Fibroblast of lung (primary cell): ENCODE measurements at regions not wholly inside any gene's neighbourhood (a gene's known extent, or its start where the extent isn't known, plus 50 kb on each side); places are given as distances from the start of the nearest gene placed in this dataset.

Source experiments
- EZH2 ChIP-seq: IDR thresholded peaks from 2 replicates; pipeline ENCODE4 v1.5.1; 2012; ENCODE audit warnings: low read length, control low read depth, mild to moderate bottlenecking; ENCODE audit errors: missing control alignments
- TF ChIP-seq, protein P1 (sequence below), 2 donors: IDR thresholded peaks in 1 of 2; conservative IDR thresholded peaks in 1 of 2; 1 replicate in 1 of 2; 2 replicates in 1 of 2; pipeline ENCODE4 v1.5.1; 2011 to 2012; ENCODE audit warnings: low read length in 2 of 2, control low read depth in 1 of 2, inconsistent platforms in 1 of 2, low read depth in 1 of 2, mild to moderate bottlenecking in 1 of 2

DNA sequence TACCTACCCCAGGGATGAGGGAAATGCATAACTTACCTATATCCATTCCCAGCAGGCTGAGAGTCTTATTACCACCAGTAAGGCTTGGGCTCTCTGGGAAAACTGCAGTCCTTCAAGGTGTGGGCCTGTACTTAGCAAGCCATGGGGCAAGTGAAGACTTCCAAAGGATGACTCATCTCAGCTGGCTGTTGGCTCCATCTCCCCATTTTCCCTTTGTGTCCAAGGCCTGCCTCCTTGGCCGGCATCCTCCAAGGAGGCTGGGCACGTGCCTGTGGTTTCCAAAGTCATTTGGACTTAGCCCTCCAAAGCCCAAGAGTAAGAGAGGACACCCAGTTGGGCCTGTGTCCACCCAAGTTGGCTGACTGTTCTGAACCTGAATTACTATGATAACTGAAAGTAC lies 89.8 kb downstream of the TMEM100 start:
- TF ChIP-seq, protein P1, sequence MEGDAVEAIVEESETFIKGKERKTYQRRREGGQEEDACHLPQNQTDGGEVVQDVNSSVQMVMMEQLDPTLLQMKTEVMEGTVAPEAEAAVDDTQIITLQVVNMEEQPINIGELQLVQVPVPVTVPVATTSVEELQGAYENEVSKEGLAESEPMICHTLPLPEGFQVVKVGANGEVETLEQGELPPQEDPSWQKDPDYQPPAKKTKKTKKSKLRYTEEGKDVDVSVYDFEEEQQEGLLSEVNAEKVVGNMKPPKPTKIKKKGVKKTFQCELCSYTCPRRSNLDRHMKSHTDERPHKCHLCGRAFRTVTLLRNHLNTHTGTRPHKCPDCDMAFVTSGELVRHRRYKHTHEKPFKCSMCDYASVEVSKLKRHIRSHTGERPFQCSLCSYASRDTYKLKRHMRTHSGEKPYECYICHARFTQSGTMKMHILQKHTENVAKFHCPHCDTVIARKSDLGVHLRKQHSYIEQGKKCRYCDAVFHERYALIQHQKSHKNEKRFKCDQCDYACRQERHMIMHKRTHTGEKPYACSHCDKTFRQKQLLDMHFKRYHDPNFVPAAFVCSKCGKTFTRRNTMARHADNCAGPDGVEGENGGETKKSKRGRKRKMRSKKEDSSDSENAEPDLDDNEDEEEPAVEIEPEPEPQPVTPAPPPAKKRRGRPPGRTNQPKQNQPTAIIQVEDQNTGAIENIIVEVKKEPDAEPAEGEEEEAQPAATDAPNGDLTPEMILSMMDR (conservative IDR thresholded peaks at IDR 0.05 in 1 of 2, IDR thresholded peaks at IDR 0.05 in 1 of 2; ENCODE audit: low read depth in 1 of 2, low read length in 2 of 2): no peak
- no peak for TF ChIP-seq EZH2
